H1 (cell line): ENCODE measurements at regions not wholly inside any gene's neighbourhood (a gene's known extent, or its start where the extent isn't known, plus 50 kb on each side); places are given as distances from the start of the nearest gene placed in this dataset.

ENCODE experiments used
- CTCF ChIA-PET: fragments of 300-600 bp; sonication (Branson Sonifier 250); formaldehyde crosslinking; loops from one replicate; lab custom pipeline; 2021; ENCODE audit not compliant: partially characterized antibody; lab: Charles Lee
- POLR2A ChIA-PET: fragments of 300-600 bp; sonication (Branson Sonifier 250); formaldehyde crosslinking; loops from one replicate; lab custom pipeline; 2021; ENCODE audit warnings: inconsistent platforms; ENCODE audit not compliant: partially characterized antibody; lab: Charles Lee
- DNase-seq, 2 experiments: peaks; one replicate each; pipeline versions ENCODE4 v3.0.0 to v3.0.0-alpha.2; 2010 to 2022; ENCODE audit warnings: low spot score in 2 of 2, low read depth in 1 of 2, mixed read lengths in 1 of 2
- FAIRE-seq: peaks from 2 replicates; lab custom pipeline; 2011; peaks lifted over from hg19 to GRCh38; lab: Jason Lieb, UNC
- H2AFZ ChIP-seq: 2 replicates; pipeline ENCODE4 v1.8.1; 2012; ENCODE audit warnings: low read length, inconsistent platforms
- H2AK5ac ChIP-seq: 2 replicates; pipeline ENCODE4 v1.6.1; 2013; ENCODE audit warnings: low read depth, low read length
- H2BK120ac ChIP-seq: replicated peaks from 2 replicates; pipeline ENCODE3; 2013; ENCODE audit warnings: low read depth, low read length, inconsistent platforms
- H2BK12ac ChIP-seq: 2 replicates; pipeline ENCODE4 v1.6.1; 2013; ENCODE audit warnings: low read depth, low read length
- H2BK15ac ChIP-seq: 2 replicates; pipeline ENCODE4 v1.6.1; 2013; ENCODE audit warnings: low read length
- H2BK20ac ChIP-seq: 2 replicates; pipeline ENCODE4 v1.6.1; 2013; ENCODE audit warnings: low read length
- H2BK5ac ChIP-seq: 2 replicates; pipeline ENCODE4 v1.6.1; 2013; ENCODE audit warnings: low read depth, low read length
- H3K14ac ChIP-seq: 2 replicates; pipeline ENCODE4 v1.6.1; 2013; ENCODE audit warnings: inconsistent platforms; ENCODE audit not compliant: insufficient read length
- H3K18ac ChIP-seq: 2 replicates; pipeline ENCODE4 v1.6.1; 2013; ENCODE audit warnings: low read length; ENCODE audit errors: extremely low read depth
- H3K23ac ChIP-seq: 2 replicates; pipeline ENCODE4 v1.6.1; 2013; ENCODE audit warnings: inconsistent platforms; ENCODE audit not compliant: insufficient read length
- H3K23me2 ChIP-seq: 2 replicates; pipeline ENCODE4 v1.6.1; 2013; ENCODE audit warnings: low read depth, low read length
- H3K27ac ChIP-seq: 2 replicates; pipeline ENCODE4 v1.6.1; 2011; ENCODE audit warnings: low read depth, low read length, inconsistent platforms
- H3K27me3 ChIP-seq, 4 experiments: replicated peaks in 1 of 4; 1 replicate in 1 of 4; 2 replicates in 3 of 4; pipeline versions ENCODE4 v1.6.1 to v1.8.1; 2011 to 2013; ENCODE audit warnings: low read length in 3 of 4, mild to moderate bottlenecking in 3 of 4, inconsistent platforms in 2 of 4, mixed read lengths in 2 of 4, moderate library complexity in 1 of 4; ENCODE audit not compliant: control insufficient read depth in 3 of 4, insufficient read depth in 3 of 4; ENCODE audit errors: extremely low read depth in 1 of 4
- H3K36me3 ChIP-seq, 4 experiments: 2 replicates each; pipeline versions ENCODE4 v1.6.1 to v1.8.1; 2011 to 2013; ENCODE audit warnings: mild to moderate bottlenecking in 4 of 4, low read length in 3 of 4, moderate library complexity in 2 of 4, control low read depth in 1 of 4, inconsistent platforms in 1 of 4; ENCODE audit not compliant: insufficient read depth in 4 of 4, control insufficient read depth in 2 of 4
- H3K4ac ChIP-seq: replicated peaks from 2 replicates; pipeline ENCODE3; 2013; ENCODE audit warnings: low read length, low read depth, mixed read lengths, inconsistent platforms; ENCODE audit not compliant: insufficient read length
- H3K4me1 ChIP-seq, 4 experiments: replicated peaks in 1 of 4; 1 replicate in 1 of 4; 2 replicates in 3 of 4; pipeline versions ENCODE4 v1.6.1 to v1.8.1; 2011 to 2013; ENCODE audit warnings: low read length in 3 of 4, inconsistent platforms in 2 of 4, mixed read lengths in 1 of 4; ENCODE audit not compliant: insufficient read depth in 4 of 4, control insufficient read depth in 3 of 4
- H3K4me2 ChIP-seq, 2 experiments: 2 replicates each; pipeline versions ENCODE4 v1.6.1 to v1.8.1; 2011 to 2013; ENCODE audit warnings: low read depth in 2 of 2, low read length in 2 of 2, control low read depth in 1 of 2, inconsistent platforms in 1 of 2, mild to moderate bottlenecking in 1 of 2; ENCODE audit not compliant: insufficient read depth in 1 of 2
- H3K4me3 ChIP-seq, 4 experiments: fragments of 200-600, 300-600 bp in 1 of 4; sonication (generic), shearing (Covaris generic), sonication (Bioruptor Twin) in 1 of 4; 2 replicates each; pipeline versions ENCODE4 v1.5.1 to v1.8.1; 2011 to 2016; ENCODE audit warnings: low read length in 4 of 4, low read depth in 3 of 4, control low read depth in 2 of 4, inconsistent platforms in 2 of 4, mild to moderate bottlenecking in 2 of 4, mixed read lengths in 1 of 4, moderate library complexity in 1 of 4; ENCODE audit not compliant: insufficient read depth in 2 of 4; ENCODE audit errors: extremely low read depth in 1 of 4
- H3K56ac ChIP-seq: replicated peaks from 2 replicates; pipeline ENCODE3; 2013; ENCODE audit warnings: low read depth, mild to moderate bottlenecking, mixed read lengths, low read length, inconsistent platforms; ENCODE audit not compliant: insufficient read length
- H3K79me1 ChIP-seq: 2 replicates; pipeline ENCODE4 v1.6.1; 2013; ENCODE audit warnings: low read depth, low read length, control low read depth
- H3K79me2 ChIP-seq, 2 experiments: 2 replicates each; pipeline versions ENCODE4 v1.6.1 to v1.8.1; 2012 to 2013; ENCODE audit warnings: low read length in 2 of 2, mild to moderate bottlenecking in 2 of 2, inconsistent platforms in 1 of 2; ENCODE audit not compliant: insufficient read depth in 2 of 2, control insufficient read depth in 1 of 2
- H3K9ac ChIP-seq, 4 experiments: replicated peaks in 1 of 4; 1 replicate in 1 of 4; 2 replicates in 3 of 4; pipeline versions ENCODE4 v1.6.1 to v1.8.1; 2011 to 2013; ENCODE audit warnings: low read depth in 3 of 4, low read length in 3 of 4, control low read depth in 2 of 4, mild to moderate bottlenecking in 2 of 4, moderate library complexity in 2 of 4, inconsistent platforms in 1 of 4; ENCODE audit errors: extremely low read depth in 1 of 4
- H3K9me3 ChIP-seq, 2 experiments: 2 replicates each; pipeline versions ENCODE4 v1.6.1 to v1.8.1; 2012 to 2013; ENCODE audit warnings: mild to moderate bottlenecking in 2 of 2, moderate library complexity in 2 of 2, control low read depth in 1 of 2, inconsistent platforms in 1 of 2, low read depth in 1 of 2, low read length in 1 of 2, mixed read lengths in 1 of 2; ENCODE audit not compliant: insufficient read depth in 2 of 2
- H4K20me1 ChIP-seq, 2 experiments: replicated peaks in 1 of 2; 2 replicates each; pipeline versions ENCODE3 to v1.8.1; 2011 to 2013; ENCODE audit warnings: inconsistent platforms in 2 of 2, low read length in 2 of 2, mild to moderate bottlenecking in 1 of 2; ENCODE audit not compliant: insufficient read depth in 2 of 2, control insufficient read depth in 1 of 2
- H4K5ac ChIP-seq: 2 replicates; pipeline ENCODE4 v1.6.1; 2013; ENCODE audit warnings: low read length, low read depth, mixed read lengths, inconsistent platforms; ENCODE audit not compliant: insufficient read length
- H4K8ac ChIP-seq: 2 replicates; pipeline ENCODE4 v1.8.0; 2013; ENCODE audit warnings: mild to moderate bottlenecking, moderate library complexity, low read length, inconsistent platforms; ENCODE audit not compliant: insufficient read depth; ENCODE audit errors: extremely low read depth
- H4K91ac ChIP-seq: replicated peaks from 2 replicates; pipeline ENCODE3; 2013; ENCODE audit warnings: low read length, mixed read lengths, inconsistent platforms; ENCODE audit not compliant: insufficient read length
- CBX8 ChIP-seq: fragments of 300-800, 300-1000 bp; sonication (generic); IDR thresholded peaks from 2 replicates; pipeline ENCODE4 v1.7.1; 2016; ENCODE audit warnings: low read depth, low read length, borderline replicate concordance
- CTBP2 ChIP-seq: IDR thresholded peaks from 2 replicates; pipeline ENCODE4 v1.7.0; 2011; ENCODE audit warnings: borderline replicate concordance, mild to moderate bottlenecking, moderate library complexity, mixed read lengths, low read length; ENCODE audit not compliant: insufficient read depth, insufficient read length
- JUND ChIP-seq: IDR thresholded peaks from 2 replicates; pipeline ENCODE4 v1.6.1; 2011; ENCODE audit warnings: mild to moderate bottlenecking, improper control_type of control experiment, low read length
- NANOG ChIP-seq: IDR thresholded peaks from 2 replicates; pipeline ENCODE4 v1.6.1; 2011; ENCODE audit warnings: low read length, low read depth, mild to moderate bottlenecking, inconsistent platforms; ENCODE audit not compliant: insufficient read depth, poor library complexity, severe bottlenecking
- RXRA ChIP-seq: IDR thresholded peaks from 2 replicates; pipeline ENCODE4 v1.6.1; 2011; ENCODE audit warnings: low read depth, mild to moderate bottlenecking, low read length, moderate library complexity; ENCODE audit not compliant: insufficient read depth
- SIN3A ChIP-seq, 2 experiments: IDR thresholded peaks in 1 of 2; conservative IDR thresholded peaks in 1 of 2; 2 replicates each; pipeline ENCODE4 v1.6.1; 2011 to 2012; ENCODE audit warnings: low read length in 2 of 2, improper control_type of control experiment in 1 of 2, low read depth in 1 of 2, mild to moderate bottlenecking in 1 of 2
- SIRT6 ChIP-seq: IDR thresholded peaks from one replicate; pipeline ENCODE4 v1.7.1; 2012; ENCODE audit warnings: low read length, inconsistent platforms
- SUZ12 ChIP-seq: fragments of 200-600 bp; sonication (generic); IDR thresholded peaks from 2 replicates; pipeline ENCODE4 v1.6.1; 2012; ENCODE audit warnings: mild to moderate bottlenecking, inconsistent platforms, low read length, moderate library complexity, mixed read lengths
- TEAD4 ChIP-seq: IDR thresholded peaks from 2 replicates; pipeline ENCODE4 v1.6.1; 2012; ENCODE audit warnings: low read depth, low read length, inconsistent platforms, mixed read lengths
- ZNF274 ChIP-seq: IDR thresholded peaks from 2 replicates; pipeline ENCODE4 v1.7.0; 2012; ENCODE audit warnings: low read length, borderline replicate concordance; ENCODE audit errors: extremely low read depth
- WGBS, 2 experiments: shearing (Covaris generic) in 1 of 2; methylation state at CpG; one replicate each; pipeline versions ENCODE4 v1.1.6 to v1.1.7; 2013 to 2015; ENCODE audit warnings: low lambda C conversion rate in 2 of 2, mixed read lengths in 2 of 2, inconsistent platforms in 1 of 2, low coverage in 1 of 2, missing lambda C conversion rate in 1 of 2; ENCODE audit not compliant: insufficient replicate concordance in 2 of 2, insufficient coverage in 1 of 2, insufficient read length in 1 of 2; ENCODE audit errors: extremely low coverage in 1 of 2, missing lambda C conversion rate in 1 of 2; 5-methylcytosine and 5-hydroxymethylcytosine counted together
- TF ChIP-seq, protein P1 (sequence below): IDR thresholded peaks from 2 replicates; pipeline ENCODE4 v1.6.1; 2012; ENCODE audit warnings: inconsistent platforms
- TF ChIP-seq, protein P2 (sequence below): IDR thresholded peaks from 2 replicates; pipeline ENCODE4 v1.6.1; 2012; ENCODE audit warnings: low read length, inconsistent platforms

DNA sequence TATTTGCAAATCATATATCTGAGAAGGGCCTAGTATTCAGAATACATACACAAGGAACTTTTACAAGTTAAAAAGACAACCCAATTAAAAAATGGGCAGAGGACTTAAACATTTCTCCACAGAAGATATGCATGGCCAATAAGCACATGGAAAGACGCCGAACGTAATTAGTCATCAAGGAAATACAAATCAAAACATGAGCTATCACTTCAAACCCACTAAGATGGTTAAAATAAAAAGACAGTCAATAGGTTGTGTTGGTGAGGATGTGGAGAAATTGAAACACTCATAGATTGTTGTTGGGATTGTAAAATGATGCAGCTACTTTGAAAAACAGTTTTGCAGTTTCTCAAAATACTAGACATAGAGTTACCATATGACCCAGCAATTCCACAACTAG lies 61.2 kb upstream of the NEO1 start:
- Histone ChIP-seq H3K4me1 (no peaks in the 10 kb centered on the region), H2AFZ (no peak overlapping the region), H3K9me3 (no peaks in the 10 kb centered on the region), H2BK12ac (no peak overlapping the region), H3K56ac (no peak overlapping the region), H3K23me2 (no peaks in the 10 kb centered on the region), H3K9ac (no peak overlapping the region), H4K20me1 (no peaks in the 10 kb centered on the region), H3K27me3 (no peaks in the 10 kb centered on the region), H3K18ac (no peak overlapping the region), H3K14ac (no peak overlapping the region), H3K36me3 (no peaks in the 10 kb centered on the region), H3K4ac (no peak overlapping the region), H2BK20ac (no peak overlapping the region), H2BK5ac (no peak overlapping the region), H3K23ac (no peak overlapping the region), H2AK5ac (no peak overlapping the region), H3K4me3 (no peak overlapping the region), H2BK120ac (no peak overlapping the region), H2BK15ac (no peak overlapping the region), H3K27ac (no peak overlapping the region), H3K79me2 (no peaks in the 10 kb centered on the region), H4K8ac (no peak overlapping the region), H4K91ac (no peak overlapping the region), H3K79me1 (no peaks in the 10 kb centered on the region), H4K5ac (no peak overlapping the region), H3K4me2 (no peak overlapping the region)
- DNase-seq: no peak
- FAIRE-seq: no peak
- ChIA-PET CTCF (no interaction called here), POLR2A (no interaction called here)
- no peak for TF ChIP-seq SIN3A (conservative IDR thresholded peaks at IDR 0.05 in 1 of 2, IDR thresholded peaks at IDR 0.05 in 1 of 2; ENCODE audit: low read depth in 1 of 2, low read length in 2 of 2)
- no peak for TF ChIP-seq SIRT6
- no peak for TF ChIP-seq RXRA
- TF ChIP-seq SUZ12: no peak
- no peak for TF ChIP-seq JUND
- no peak for TF ChIP-seq TEAD4
- TF ChIP-seq NANOG: no peak
- TF ChIP-seq CTBP2: no peak
- TF ChIP-seq CBX8: no peak
- TF ChIP-seq, protein P1, sequence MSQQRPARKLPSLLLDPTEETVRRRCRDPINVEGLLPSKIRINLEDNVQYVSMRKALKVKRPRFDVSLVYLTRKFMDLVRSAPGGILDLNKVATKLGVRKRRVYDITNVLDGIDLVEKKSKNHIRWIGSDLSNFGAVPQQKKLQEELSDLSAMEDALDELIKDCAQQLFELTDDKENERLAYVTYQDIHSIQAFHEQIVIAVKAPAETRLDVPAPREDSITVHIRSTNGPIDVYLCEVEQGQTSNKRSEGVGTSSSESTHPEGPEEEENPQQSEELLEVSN: no peak
- no peak for TF ChIP-seq ZNF274
- TF ChIP-seq, protein P2, sequence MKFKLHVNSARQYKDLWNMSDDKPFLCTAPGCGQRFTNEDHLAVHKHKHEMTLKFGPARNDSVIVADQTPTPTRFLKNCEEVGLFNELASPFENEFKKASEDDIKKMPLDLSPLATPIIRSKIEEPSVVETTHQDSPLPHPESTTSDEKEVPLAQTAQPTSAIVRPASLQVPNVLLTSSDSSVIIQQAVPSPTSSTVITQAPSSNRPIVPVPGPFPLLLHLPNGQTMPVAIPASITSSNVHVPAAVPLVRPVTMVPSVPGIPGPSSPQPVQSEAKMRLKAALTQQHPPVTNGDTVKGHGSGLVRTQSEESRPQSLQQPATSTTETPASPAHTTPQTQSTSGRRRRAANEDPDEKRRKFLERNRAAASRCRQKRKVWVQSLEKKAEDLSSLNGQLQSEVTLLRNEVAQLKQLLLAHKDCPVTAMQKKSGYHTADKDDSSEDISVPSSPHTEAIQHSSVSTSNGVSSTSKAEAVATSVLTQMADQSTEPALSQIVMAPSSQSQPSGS: no peak
- 98% methylated on average over 3 of the region's 3 CpGs; no CpG with 5 or more reads in 1 of the 2 experiments for WGBS, 2 experiments
